WTC11 (cell line): ENCODE measurements at regions not wholly inside any gene's neighbourhood (a gene's known extent, or its start where the extent isn't known, plus 50 kb on each side); places are given as distances from the start of the nearest gene placed in this dataset.

Experiments
- ATAC-seq: fragments of 200-7000 bp; cut with Tn5 transposase; 2 replicates; pipeline ENCODE4 v1.10.0; 2021; ENCODE audit warnings: mild to moderate bottlenecking, moderate library complexity
- CTCF ChIA-PET: fragments of 300-600 bp; sonication (Branson Sonifier 250); formaldehyde crosslinking; loops from one replicate; lab custom pipeline; 2021; ENCODE audit warnings: antibody characterized with exemption; lab: Charles Lee
- POLR2A ChIA-PET: fragments of 350-600 bp; sonication (Branson Sonifier 250); formaldehyde crosslinking; loops from one replicate; lab custom pipeline; 2021; ENCODE audit warnings: antibody characterized with exemption; lab: Charles Lee
- DNase-seq: peaks from one replicate; pipeline ENCODE4 v3.0.0; 2021; ENCODE audit warnings: low spot score
- H3K27ac Mint-ChIP-seq: 2 replicates; pipeline ENCODE4 v1.8.0; 2021; ENCODE audit warnings: mixed read lengths
- H3K27me3 Mint-ChIP-seq: 2 replicates; pipeline ENCODE4 v1.8.0; 2021; ENCODE audit warnings: low read depth, mild to moderate bottlenecking, moderate library complexity, mixed read lengths
- H3K36me3 Mint-ChIP-seq: 2 replicates; pipeline ENCODE4 v1.8.0; 2021; ENCODE audit warnings: mixed read lengths
- H3K4me1 Mint-ChIP-seq: 2 replicates; pipeline ENCODE4 v1.8.0; 2022; ENCODE audit warnings: mixed read lengths
- H3K4me3 Mint-ChIP-seq: 2 replicates; pipeline ENCODE4 v1.8.0; 2021; ENCODE audit warnings: mild to moderate bottlenecking, moderate library complexity, mixed read lengths
- H3K9me3 Mint-ChIP-seq: 2 replicates; pipeline ENCODE4 v1.8.0; 2021; ENCODE audit warnings: mixed read lengths
- ATF1 ChIP-seq: sonication (generic); formaldehyde crosslinking; IDR thresholded peaks from 2 replicates; pipeline ENCODE4 v1.8.1; 2023; ENCODE audit warnings: mild to moderate bottlenecking, moderate library complexity, missing genetic modification reagents
- CBFB ChIP-seq: sonication (generic); formaldehyde crosslinking; IDR thresholded peaks from 2 replicates; pipeline ENCODE4 v1.8.1; 2022; ENCODE audit warnings: mild to moderate bottlenecking, low read depth, missing genetic modification reagents
- IRF2 ChIP-seq: sonication (generic); formaldehyde crosslinking; IDR thresholded peaks from 2 replicates; pipeline ENCODE4 v1.8.0; 2022; ENCODE audit warnings: low read depth, missing genetic modification reagents, borderline replicate concordance
- NFYB ChIP-seq: sonication (generic); formaldehyde crosslinking; conservative IDR thresholded peaks from 2 replicates; pipeline ENCODE4 v1.8.0; 2022; ENCODE audit warnings: low read depth, missing genetic modification reagents
- RORB ChIP-seq: fragments of 250-450 bp; sonication (Bioruptor Pico); IDR thresholded peaks from 2 replicates; pipeline ENCODE4 v1.9.0; 2021; ENCODE audit warnings: mild to moderate bottlenecking
- SMAD3 ChIP-seq: sonication (generic); formaldehyde crosslinking; IDR thresholded peaks from 2 replicates; pipeline ENCODE4 v1.8.0; 2022; ENCODE audit warnings: missing genetic modification reagents, mild to moderate bottlenecking, borderline replicate concordance
- SOX15 ChIP-seq: fragments of 250-450 bp; sonication (Bioruptor Pico); IDR thresholded peaks from 2 replicates; pipeline ENCODE4 v1.9.0; 2021; ENCODE audit warnings: mild to moderate bottlenecking
- ZNF121 ChIP-seq: sonication (generic); formaldehyde crosslinking; IDR thresholded peaks from 2 replicates; pipeline ENCODE4 v1.8.0; 2023; ENCODE audit warnings: missing genetic modification reagents
- ZNF138 ChIP-seq: sonication (generic); formaldehyde crosslinking; conservative IDR thresholded peaks from 2 replicates; pipeline ENCODE4 v1.8.1; 2022; ENCODE audit warnings: mild to moderate bottlenecking, moderate library complexity, missing genetic modification reagents
- ZNF317 ChIP-seq: sonication (generic); formaldehyde crosslinking; IDR thresholded peaks from 2 replicates; pipeline ENCODE4 v1.8.1; 2023; ENCODE audit warnings: low read depth, mild to moderate bottlenecking, moderate library complexity, missing genetic modification reagents, borderline replicate concordance
- TF ChIP-seq, protein P1 (sequence below): sonication (generic); formaldehyde crosslinking; IDR thresholded peaks from 2 replicates; pipeline ENCODE4 v1.8.0; 2022; ENCODE audit warnings: mild to moderate bottlenecking, missing genetic modification reagents
- TF ChIP-seq, protein P2 (sequence below): sonication (generic); formaldehyde crosslinking; IDR thresholded peaks from 2 replicates; pipeline ENCODE4 v1.8.1; 2023; ENCODE audit warnings: mild to moderate bottlenecking, missing genetic modification reagents
- TF ChIP-seq, protein P3 (sequence below): fragments of 200-600 bp; IDR thresholded peaks from 2 replicates; pipeline ENCODE4 v1.8.0; 2022; ENCODE audit warnings: antibody characterized with exemption
- TF ChIP-seq, protein P4 (sequence below): sonication (generic); formaldehyde crosslinking; IDR thresholded peaks from 2 replicates; pipeline ENCODE4 v1.8.1; 2022; ENCODE audit warnings: mild to moderate bottlenecking, moderate library complexity, missing genetic modification reagents
- TF ChIP-seq, protein P5 (sequence below): sonication (generic); formaldehyde crosslinking; IDR thresholded peaks from 2 replicates; pipeline ENCODE4 v1.8.0; 2022; ENCODE audit warnings: missing genetic modification reagents
- TF ChIP-seq, protein P6 (sequence below): fragments of 250-450 bp; sonication (Bioruptor Pico); IDR thresholded peaks from 2 replicates; pipeline ENCODE4 v1.9.0; 2021; ENCODE audit warnings: mild to moderate bottlenecking, borderline replicate concordance

DNA sequence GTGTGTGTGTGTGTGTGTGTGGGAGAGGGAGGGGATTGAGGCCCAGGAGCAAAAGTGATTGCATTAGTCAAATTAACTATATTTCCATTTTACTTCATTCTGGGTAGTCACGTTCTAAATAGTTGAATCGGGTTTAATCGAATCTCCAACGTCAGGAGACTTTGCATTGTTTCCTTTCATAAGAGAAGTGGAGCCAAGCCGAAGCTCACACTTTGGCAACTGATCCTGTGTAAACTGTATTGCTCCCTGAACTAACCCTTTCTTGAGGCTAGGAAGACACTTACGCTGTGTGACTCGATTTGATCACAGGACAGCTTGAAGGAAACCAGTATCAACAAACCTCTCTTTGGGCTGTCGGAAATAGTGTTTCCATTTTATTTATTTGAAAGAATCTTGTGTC is 363.4 kb upstream of the ATP2B1 start:
- ATAC-seq = no peak
- CTCF ChIA-PET = no interaction called here

DNA sequence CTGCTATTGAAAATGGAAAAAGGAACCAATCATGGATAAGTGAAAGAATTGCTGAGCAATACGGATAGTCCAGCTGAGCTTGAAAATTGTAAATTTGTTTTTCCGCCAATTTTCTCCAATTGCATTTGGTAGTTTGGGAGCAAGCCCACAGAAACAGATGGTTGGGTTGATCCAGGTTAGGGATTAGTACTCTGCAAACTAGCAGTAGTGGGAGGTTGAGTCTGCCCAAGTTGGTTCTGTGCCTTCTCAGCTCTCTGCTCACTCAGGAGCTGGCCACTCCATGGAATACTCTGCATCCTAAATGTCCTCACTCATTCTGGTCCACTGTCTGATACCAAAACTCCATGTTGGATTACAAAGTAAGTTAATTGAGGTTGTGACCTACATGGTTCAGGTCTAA is 361.1 kb upstream of the ATP2B1 start:
- no peak for ATAC-seq
- ChIA-PET POLR2A (no interaction called here), CTCF (no interaction called here)
- Mint-ChIP-seq H3K9me3 (peaks cover 14% of the 10 kb centered on the region), H3K36me3 (no peaks in the 10 kb centered on the region), H3K27ac (no peak overlapping the region), H3K4me1 (peaks cover 11% of the 10 kb centered on the region), H3K4me3 (no peak overlapping the region), H3K27me3 (no peaks in the 10 kb centered on the region)
- no peak for DNase-seq
- TF ChIP-seq, protein P1, sequence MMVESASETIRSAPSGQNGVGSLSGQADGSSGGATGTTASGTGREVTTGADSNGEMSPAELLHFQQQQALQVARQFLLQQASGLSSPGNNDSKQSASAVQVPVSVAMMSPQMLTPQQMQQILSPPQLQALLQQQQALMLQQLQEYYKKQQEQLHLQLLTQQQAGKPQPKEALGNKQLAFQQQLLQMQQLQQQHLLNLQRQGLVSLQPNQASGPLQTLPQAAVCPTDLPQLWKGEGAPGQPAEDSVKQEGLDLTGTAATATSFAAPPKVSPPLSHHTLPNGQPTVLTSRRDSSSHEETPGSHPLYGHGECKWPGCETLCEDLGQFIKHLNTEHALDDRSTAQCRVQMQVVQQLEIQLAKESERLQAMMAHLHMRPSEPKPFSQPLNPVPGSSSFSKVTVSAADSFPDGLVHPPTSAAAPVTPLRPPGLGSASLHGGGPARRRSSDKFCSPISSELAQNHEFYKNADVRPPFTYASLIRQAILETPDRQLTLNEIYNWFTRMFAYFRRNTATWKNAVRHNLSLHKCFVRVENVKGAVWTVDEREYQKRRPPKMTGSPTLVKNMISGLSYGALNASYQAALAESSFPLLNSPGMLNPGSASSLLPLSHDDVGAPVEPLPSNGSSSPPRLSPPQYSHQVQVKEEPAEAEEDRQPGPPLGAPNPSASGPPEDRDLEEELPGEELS (CRISPR knock-in tag) = no peak
- no peak for TF ChIP-seq CBFB (CRISPR knock-in tag)
- no peak for TF ChIP-seq RORB (CRISPR knock-in tag)
- no peak for TF ChIP-seq ZNF317
- TF ChIP-seq, protein P2, sequence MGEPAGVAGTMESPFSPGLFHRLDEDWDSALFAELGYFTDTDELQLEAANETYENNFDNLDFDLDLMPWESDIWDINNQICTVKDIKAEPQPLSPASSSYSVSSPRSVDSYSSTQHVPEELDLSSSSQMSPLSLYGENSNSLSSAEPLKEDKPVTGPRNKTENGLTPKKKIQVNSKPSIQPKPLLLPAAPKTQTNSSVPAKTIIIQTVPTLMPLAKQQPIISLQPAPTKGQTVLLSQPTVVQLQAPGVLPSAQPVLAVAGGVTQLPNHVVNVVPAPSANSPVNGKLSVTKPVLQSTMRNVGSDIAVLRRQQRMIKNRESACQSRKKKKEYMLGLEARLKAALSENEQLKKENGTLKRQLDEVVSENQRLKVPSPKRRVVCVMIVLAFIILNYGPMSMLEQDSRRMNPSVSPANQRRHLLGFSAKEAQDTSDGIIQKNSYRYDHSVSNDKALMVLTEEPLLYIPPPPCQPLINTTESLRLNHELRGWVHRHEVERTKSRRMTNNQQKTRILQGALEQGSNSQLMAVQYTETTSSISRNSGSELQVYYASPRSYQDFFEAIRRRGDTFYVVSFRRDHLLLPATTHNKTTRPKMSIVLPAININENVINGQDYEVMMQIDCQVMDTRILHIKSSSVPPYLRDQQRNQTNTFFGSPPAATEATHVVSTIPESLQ (CRISPR knock-in tag) = no peak
- no peak for TF ChIP-seq SMAD3 (CRISPR knock-in tag)
- TF ChIP-seq, protein P3, sequence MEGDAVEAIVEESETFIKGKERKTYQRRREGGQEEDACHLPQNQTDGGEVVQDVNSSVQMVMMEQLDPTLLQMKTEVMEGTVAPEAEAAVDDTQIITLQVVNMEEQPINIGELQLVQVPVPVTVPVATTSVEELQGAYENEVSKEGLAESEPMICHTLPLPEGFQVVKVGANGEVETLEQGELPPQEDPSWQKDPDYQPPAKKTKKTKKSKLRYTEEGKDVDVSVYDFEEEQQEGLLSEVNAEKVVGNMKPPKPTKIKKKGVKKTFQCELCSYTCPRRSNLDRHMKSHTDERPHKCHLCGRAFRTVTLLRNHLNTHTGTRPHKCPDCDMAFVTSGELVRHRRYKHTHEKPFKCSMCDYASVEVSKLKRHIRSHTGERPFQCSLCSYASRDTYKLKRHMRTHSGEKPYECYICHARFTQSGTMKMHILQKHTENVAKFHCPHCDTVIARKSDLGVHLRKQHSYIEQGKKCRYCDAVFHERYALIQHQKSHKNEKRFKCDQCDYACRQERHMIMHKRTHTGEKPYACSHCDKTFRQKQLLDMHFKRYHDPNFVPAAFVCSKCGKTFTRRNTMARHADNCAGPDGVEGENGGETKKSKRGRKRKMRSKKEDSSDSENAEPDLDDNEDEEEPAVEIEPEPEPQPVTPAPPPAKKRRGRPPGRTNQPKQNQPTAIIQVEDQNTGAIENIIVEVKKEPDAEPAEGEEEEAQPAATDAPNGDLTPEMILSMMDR = no peak
- TF ChIP-seq SOX15 (CRISPR knock-in tag) = no peak
- TF ChIP-seq, protein P4, sequence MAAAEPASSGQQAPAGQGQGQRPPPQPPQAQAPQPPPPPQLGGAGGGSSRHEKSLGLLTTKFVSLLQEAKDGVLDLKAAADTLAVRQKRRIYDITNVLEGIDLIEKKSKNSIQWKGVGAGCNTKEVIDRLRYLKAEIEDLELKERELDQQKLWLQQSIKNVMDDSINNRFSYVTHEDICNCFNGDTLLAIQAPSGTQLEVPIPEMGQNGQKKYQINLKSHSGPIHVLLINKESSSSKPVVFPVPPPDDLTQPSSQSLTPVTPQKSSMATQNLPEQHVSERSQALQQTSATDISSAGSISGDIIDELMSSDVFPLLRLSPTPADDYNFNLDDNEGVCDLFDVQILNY = no peak

More for the DNA sequence above, 363.4 kb upstream of the ATP2B1 start:
- no peak overlapping the region for H3K27ac Mint-ChIP-seq
- H3K27me3 Mint-ChIP-seq = no peaks in the 10 kb centered on the region
- no peak for DNase-seq
- no peak for TF ChIP-seq ZNF138 (CRISPR knock-in tag)
- no peak for TF ChIP-seq ZNF121 (CRISPR knock-in tag)
- TF ChIP-seq ATF1 (CRISPR knock-in tag) = no peak
- TF ChIP-seq, protein P5, sequence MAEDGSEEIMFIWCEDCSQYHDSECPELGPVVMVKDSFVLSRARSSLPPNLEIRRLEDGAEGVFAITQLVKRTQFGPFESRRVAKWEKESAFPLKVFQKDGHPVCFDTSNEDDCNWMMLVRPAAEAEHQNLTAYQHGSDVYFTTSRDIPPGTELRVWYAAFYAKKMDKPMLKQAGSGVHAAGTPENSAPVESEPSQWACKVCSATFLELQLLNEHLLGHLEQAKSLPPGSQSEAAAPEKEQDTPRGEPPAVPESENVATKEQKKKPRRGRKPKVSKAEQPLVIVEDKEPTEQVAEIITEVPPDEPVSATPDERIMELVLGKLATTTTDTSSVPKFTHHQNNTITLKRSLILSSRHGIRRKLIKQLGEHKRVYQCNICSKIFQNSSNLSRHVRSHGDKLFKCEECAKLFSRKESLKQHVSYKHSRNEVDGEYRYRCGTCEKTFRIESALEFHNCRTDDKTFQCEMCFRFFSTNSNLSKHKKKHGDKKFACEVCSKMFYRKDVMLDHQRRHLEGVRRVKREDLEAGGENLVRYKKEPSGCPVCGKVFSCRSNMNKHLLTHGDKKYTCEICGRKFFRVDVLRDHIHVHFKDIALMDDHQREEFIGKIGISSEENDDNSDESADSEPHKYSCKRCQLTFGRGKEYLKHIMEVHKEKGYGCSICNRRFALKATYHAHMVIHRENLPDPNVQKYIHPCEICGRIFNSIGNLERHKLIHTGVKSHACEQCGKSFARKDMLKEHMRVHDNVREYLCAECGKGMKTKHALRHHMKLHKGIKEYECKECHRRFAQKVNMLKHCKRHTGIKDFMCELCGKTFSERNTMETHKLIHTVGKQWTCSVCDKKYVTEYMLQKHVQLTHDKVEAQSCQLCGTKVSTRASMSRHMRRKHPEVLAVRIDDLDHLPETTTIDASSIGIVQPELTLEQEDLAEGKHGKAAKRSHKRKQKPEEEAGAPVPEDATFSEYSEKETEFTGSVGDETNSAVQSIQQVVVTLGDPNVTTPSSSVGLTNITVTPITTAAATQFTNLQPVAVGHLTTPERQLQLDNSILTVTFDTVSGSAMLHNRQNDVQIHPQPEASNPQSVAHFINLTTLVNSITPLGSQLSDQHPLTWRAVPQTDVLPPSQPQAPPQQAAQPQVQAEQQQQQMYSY (CRISPR knock-in tag) = no peak
- TF ChIP-seq, protein P6, sequence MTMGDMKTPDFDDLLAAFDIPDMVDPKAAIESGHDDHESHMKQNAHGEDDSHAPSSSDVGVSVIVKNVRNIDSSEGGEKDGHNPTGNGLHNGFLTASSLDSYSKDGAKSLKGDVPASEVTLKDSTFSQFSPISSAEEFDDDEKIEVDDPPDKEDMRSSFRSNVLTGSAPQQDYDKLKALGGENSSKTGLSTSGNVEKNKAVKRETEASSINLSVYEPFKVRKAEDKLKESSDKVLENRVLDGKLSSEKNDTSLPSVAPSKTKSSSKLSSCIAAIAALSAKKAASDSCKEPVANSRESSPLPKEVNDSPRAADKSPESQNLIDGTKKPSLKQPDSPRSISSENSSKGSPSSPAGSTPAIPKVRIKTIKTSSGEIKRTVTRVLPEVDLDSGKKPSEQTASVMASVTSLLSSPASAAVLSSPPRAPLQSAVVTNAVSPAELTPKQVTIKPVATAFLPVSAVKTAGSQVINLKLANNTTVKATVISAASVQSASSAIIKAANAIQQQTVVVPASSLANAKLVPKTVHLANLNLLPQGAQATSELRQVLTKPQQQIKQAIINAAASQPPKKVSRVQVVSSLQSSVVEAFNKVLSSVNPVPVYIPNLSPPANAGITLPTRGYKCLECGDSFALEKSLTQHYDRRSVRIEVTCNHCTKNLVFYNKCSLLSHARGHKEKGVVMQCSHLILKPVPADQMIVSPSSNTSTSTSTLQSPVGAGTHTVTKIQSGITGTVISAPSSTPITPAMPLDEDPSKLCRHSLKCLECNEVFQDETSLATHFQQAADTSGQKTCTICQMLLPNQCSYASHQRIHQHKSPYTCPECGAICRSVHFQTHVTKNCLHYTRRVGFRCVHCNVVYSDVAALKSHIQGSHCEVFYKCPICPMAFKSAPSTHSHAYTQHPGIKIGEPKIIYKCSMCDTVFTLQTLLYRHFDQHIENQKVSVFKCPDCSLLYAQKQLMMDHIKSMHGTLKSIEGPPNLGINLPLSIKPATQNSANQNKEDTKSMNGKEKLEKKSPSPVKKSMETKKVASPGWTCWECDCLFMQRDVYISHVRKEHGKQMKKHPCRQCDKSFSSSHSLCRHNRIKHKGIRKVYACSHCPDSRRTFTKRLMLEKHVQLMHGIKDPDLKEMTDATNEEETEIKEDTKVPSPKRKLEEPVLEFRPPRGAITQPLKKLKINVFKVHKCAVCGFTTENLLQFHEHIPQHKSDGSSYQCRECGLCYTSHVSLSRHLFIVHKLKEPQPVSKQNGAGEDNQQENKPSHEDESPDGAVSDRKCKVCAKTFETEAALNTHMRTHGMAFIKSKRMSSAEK = no peak
- TF ChIP-seq IRF2 = no peak
- no peak for TF ChIP-seq NFYB (CRISPR knock-in tag)
- POLR2A ChIA-PET = no interaction called here
- H3K36me3 Mint-ChIP-seq = no peaks in the 10 kb centered on the region
- peaks cover 14% of the 10 kb centered on the region for H3K9me3 Mint-ChIP-seq
- H3K4me3 Mint-ChIP-seq = no peak overlapping the region
- peaks cover 9% of the 10 kb centered on the region for H3K4me1 Mint-ChIP-seq
